HL-60 (cell line): ENCODE measurements at regions not wholly inside any gene's neighbourhood (a gene's known extent, or its start where the extent isn't known, plus 50 kb on each side); places are given as distances from the start of the nearest gene placed in this dataset.

Source experiments
- DNase-seq, 2 experiments: peaks; one replicate each; pipeline ENCODE4 v3.0.0-alpha.2; 2010 to 2020; ENCODE audit warnings: low read depth in 1 of 2, low spot score in 1 of 2
- H3K27ac ChIP-seq: fragments of 250-450 bp; sonication (Bioruptor Pico); replicated peaks from 2 replicates; pipeline ENCODE4 v1.5.1; 2020; ENCODE audit warnings: mild to moderate bottlenecking, moderate library complexity
- H3K27me3 ChIP-seq: fragments of 250-450 bp; sonication (Bioruptor Pico); 2 replicates; pipeline ENCODE4 v1.5.1; 2021; ENCODE audit warnings: mild to moderate bottlenecking, moderate library complexity; ENCODE audit not compliant: insufficient read depth, poor library complexity, severe bottlenecking
- H3K4me3 ChIP-seq: replicated peaks from 2 replicates; pipeline ENCODE4 v1.5.1; 2011; ENCODE audit warnings: mild to moderate bottlenecking, control low read depth, low read length; ENCODE audit not compliant: insufficient read depth
- CTCF ChIP-seq: IDR thresholded peaks from one replicate; pipeline ENCODE4 v1.5.1; 2011; ENCODE audit warnings: low read length, control low read depth, inconsistent platforms; ENCODE audit not compliant: insufficient read depth
- GABPA ChIP-seq: IDR thresholded peaks from 2 replicates; pipeline ENCODE4 v1.6.1; 2012; ENCODE audit warnings: low read depth
- POLR2AphosphoS5 ChIP-seq: IDR thresholded peaks from 2 replicates; pipeline ENCODE4 v1.6.1; 2012; ENCODE audit warnings: low read depth
- REST ChIP-seq: IDR thresholded peaks from 2 replicates; pipeline ENCODE4 v1.6.1; 2012; ENCODE audit warnings: low read depth; ENCODE audit not compliant: insufficient replicate concordance
- SPI1 ChIP-seq: IDR thresholded peaks from 2 replicates; pipeline ENCODE4 v1.6.1; 2012; ENCODE audit warnings: low read depth, mild to moderate bottlenecking, borderline replicate concordance

GRCh38 chr2:164066095-164066494 is 330.3 kb upstream of the FIGN start:
- Histone ChIP-seq H3K27me3 (no peaks in the 10 kb centered on the region), H3K27ac (no peak overlapping the region), H3K4me3 (no peak overlapping the region)
- no peak for DNase-seq
- TF ChIP-seq REST (no peak), GABPA (no peak), SPI1 (no peak), POLR2AphosphoS5 (no peak), CTCF (no peak)

GRCh38 chr2:164065038-164065437 is 329.2 kb upstream of the FIGN start:
- no peaks in the 10 kb centered on the region for H3K27me3 ChIP-seq
- H3K4me3 ChIP-seq, result no peak overlapping the region
- H3K27ac ChIP-seq, result no peak overlapping the region
- TF ChIP-seq GABPA, result no peak
- TF ChIP-seq REST, result no peak
- TF ChIP-seq SPI1, result no peak
- TF ChIP-seq POLR2AphosphoS5, result no peak
- no peak for TF ChIP-seq CTCF
- DNase-seq, result no peak

GRCh38 chr2:164061129-164061746 is 325.4 kb upstream of the FIGN start:
- Histone ChIP-seq H3K27me3 (no peaks in the 10 kb centered on the region), H3K4me3 (no peak overlapping the region), H3K27ac (no peak overlapping the region)
- TF ChIP-seq CTCF, result peak; percentile 55
- TF ChIP-seq REST, result no peak
- peak; percentile 8 to 22 for DNase-seq
